ENCODE measurements at regions not wholly inside any gene's neighbourhood (a gene's known extent, or its start where the extent isn't known, plus 50 kb on each side); places are given as distances from the start of the nearest gene placed in this dataset.
A peak's percentile ranks its signal among the peaks of the same experiment; 100 is the strongest.

- no peak for DNase-seq
These were observed 64.4 kb downstream of the DIO2 start for GRCh38 chr14:80146941-80147340.

GRCh38 chr14:80136358-80136757, 74.9 kb downstream of the DIO2 start:
- DNase-seq = peak; percentile 7

GRCh38 chr14:80135305-80136088, 75.8 kb downstream of the DIO2 start:
- no peak for DNase-seq

- DNase-seq = no peak
These were observed 77.0 kb downstream of the DIO2 start for GRCh38 chr14:80134321-80134720.

- no peak for DNase-seq
These were observed 77.8 kb downstream of the DIO2 start for GRCh38 chr14:80133457-80133856.

GRCh38 chr14:80127466-80127865, 83.8 kb downstream of the DIO2 start:
- no peak for DNase-seq

GRCh38 chr14:80124794-80125193, 86.5 kb downstream of the DIO2 start:
- DNase-seq = no peak

GRCh38 chr14:80117876-80118275, 93.4 kb downstream of the DIO2 start:
- DNase-seq = peak; percentile 73

- no peak for DNase-seq
These were observed 95.1 kb downstream of the DIO2 start for GRCh38 chr14:80116157-80116556.

GRCh38 chr14:80110721-80111120, 100.6 kb downstream of the DIO2 start:
- DNase-seq = no peak

GRCh38 chr14:80109055-80109454, 102.2 kb downstream of the DIO2 start:
- DNase-seq = no peak

- DNase-seq = no peak
These were observed 102.9 kb downstream of the DIO2 start for GRCh38 chr14:80108430-80108829.

GRCh38 chr14:80105488-80105994, 105.8 kb downstream of the DIO2 start:
- DNase-seq = no peak

- no peak for DNase-seq
These were observed 109.5 kb downstream of the DIO2 start for GRCh38 chr14:80101835-80102234.

- no peak for DNase-seq
These were observed 110.6 kb downstream of the DIO2 start for GRCh38 chr14:80100681-80101080.

- DNase-seq = no peak
These were observed 115.7 kb downstream of the DIO2 start for GRCh38 chr14:80095623-80096022.

GRCh38 chr14:80087411-80087810, 123.9 kb downstream of the DIO2 start:
- DNase-seq = no peak

- DNase-seq = no peak
These were observed 127.1 kb downstream of the DIO2 start for GRCh38 chr14:80084196-80084595.

GRCh38 chr14:80080601-80081000, 130.7 kb downstream of the DIO2 start:
- no peak for DNase-seq

- no peak for DNase-seq
These were observed 132.8 kb downstream of the DIO2 start for GRCh38 chr14:80078501-80078900.

- DNase-seq = no peak
These were observed 134.0 kb downstream of the DIO2 start for GRCh38 chr14:80077262-80077661.

GRCh38 chr14:80074900-80075574, 136.3 kb downstream of the DIO2 start:
- DNase-seq = no peak

- DNase-seq = no peak
These were observed 152.3 kb downstream of the DIO2 start for GRCh38 chr14:80059041-80059440.

GRCh38 chr14:80056497-80056801, 154.9 kb downstream of the DIO2 start:
- no peak for DNase-seq

Measured in NCI-H510A (cell line).